DMS53 (cell line): ENCODE measurements at regions not wholly inside any gene's neighbourhood (a gene's known extent, or its start where the extent isn't known, plus 50 kb on each side); places are given as distances from the start of the nearest gene placed in this dataset.
"Not testable (repeated sequence)": the region's sequence is repeated elsewhere in the genome, so short reads cannot be mapped to it uniquely, and the experiment has no call there.

Experiments
- DNase-seq: peaks from one replicate; lab custom pipeline; 2025; lab: John Stamatoyannopoulos, UW

DNA sequence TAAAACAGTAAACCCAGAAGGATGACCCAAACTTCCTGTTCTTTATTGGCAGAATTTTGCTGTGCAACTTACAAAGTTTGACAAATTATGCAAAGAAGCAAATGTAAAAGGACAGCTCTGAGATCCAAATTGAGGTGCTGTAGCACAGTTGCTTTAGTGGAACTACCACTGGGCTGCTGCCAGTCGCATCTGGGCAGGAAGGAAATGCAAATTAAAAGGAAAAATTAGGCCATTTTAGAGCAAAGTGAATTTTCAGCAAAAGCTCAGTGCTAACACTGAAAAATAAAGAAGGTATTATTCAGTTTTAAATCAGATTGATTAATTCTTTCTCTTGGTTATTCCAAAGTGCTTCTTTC lies 104.5 kb downstream of the ZMAT3 start:
- DNase-seq, result no peak

DNA sequence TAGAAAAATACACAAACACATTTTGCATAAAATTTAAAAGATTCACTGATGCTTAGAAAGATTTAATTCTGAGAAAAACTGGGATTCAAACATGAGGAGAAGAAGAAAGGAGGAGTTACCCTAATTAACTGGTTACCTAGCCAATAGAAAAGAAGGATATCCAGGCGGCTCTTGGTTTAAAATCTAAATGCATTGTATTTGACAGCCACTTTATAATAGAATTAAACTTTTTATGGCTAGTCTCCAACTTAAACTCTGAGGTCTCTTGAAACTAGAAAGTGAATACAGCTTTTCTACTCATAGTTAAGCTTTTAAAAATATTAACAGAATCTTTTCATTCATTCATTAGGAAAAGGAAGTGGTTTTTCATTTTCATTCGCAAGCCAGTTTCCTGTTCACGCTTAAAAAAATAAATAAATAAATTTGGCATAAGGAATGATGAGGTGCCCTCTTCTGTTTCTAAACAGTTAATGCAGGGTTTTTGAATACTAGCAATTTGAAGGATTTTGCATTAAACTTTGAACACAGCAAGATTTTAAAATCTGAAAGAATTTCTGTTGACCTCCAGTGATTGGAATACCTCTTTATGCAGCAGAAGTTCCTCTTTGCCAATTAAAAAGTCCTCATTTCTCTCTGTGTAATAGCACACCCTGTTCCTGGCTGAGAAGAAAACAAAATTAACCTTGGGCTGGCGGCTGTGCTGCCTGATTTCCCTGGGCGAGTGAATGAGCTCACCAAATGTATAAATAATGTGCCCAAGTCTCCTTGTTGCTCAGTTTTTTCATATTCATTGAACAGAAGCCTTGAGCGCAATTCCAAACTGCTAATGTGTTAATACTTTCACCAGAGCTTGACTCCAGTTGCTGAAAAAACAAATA lies 105.1 kb downstream of the ZMAT3 start:
- DNase-seq, result peak; percentile 69

DNA sequence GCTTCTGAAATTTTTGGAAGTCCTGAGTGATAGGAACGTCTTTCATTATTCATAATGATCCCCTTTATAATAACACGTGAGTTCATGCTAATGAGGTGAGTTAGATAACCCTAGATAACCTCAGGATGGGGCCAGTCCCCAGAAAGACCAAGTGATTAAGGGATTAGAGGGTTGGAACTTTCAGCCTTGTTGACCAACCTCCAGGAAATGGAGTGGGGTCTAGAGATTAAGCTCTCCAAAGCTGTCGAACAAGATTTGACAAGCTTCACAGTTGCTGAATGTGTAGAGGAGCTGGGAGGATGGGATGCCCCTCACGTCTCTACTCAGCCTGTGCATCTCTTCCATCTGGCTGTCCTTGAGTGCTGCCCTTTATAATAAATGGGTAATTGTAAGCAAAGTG lies 107.1 kb downstream of the ZMAT3 start:
- DNase-seq, result no peak

DNA sequence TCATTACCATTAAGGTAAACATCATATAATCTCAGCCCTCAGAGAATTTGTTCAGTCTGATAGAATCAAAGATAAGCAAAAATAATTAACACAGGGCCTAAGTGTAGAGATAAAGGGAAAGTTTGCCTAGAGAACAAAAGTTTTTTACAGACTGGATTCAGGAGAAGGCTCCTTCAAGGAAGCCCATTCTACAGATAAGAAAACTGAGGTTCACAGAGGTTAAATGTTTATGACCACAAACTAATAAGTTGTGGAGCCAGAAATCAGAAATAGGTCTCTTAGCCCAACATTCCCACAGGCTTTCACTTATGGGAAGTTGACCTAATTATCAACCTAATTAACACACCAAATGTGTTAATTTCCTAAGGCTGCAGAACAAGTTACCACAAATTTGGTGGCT lies 110.7 kb downstream of the ZMAT3 start:
- DNase-seq, result no peak

DNA sequence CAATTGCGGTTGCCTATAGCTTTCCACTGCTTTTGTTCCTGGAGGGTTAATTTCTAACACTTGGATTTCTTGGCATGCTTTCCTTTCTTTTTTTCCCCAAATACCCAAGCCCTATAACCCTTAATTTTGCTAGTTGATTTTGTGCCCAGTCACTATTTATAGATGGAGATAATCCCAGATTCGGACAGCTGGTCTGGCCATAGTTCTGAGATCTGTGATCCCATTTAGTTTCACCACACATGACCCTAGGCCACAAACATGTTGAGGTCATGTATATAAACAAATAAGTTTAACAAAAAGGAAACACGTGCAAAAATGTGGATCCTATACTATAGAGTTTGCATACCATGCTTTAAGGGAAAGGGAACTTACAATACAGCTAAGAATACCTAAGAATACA lies 111.4 kb downstream of the ZMAT3 start:
- no peak for DNase-seq

DNA sequence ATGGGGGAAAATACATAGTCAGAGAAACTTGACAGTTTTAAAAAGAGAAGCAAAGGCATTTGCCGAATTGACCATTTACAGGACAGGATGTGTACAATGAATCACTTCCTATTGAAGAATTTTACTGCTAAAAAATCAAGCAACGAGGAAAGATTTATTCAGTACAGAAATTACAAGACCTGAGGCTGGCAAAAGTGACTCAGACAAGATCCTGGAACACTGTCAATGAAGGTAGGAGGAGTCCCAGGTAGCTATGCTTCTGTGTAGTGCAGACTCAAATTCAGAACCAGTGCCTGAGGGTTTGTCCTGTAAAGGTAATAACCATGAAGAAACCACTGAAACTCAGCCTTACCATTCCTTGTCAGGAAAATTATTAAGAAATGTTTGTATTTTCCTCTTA lies 120.9 kb downstream of the ZMAT3 start:
- no peak for DNase-seq

DNA sequence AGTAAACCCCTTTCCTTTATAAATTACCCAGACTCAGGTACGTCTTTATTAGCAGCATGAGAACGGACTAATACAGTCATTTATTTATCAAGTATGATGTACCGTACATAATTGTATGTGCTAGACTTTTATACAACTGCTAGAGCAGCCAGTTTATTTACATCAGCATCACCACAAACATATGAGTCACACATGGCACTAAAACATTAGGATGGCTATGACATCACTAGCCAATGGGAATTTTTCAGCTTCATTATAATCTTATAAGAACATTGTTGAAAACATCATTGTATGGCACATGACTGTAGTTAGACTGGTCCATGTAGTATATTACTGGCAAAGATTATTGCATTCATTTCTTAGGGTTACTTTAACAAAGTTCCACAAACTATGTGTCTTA lies 121.7 kb downstream of the ZMAT3 start:
- no peak for DNase-seq

DNA sequence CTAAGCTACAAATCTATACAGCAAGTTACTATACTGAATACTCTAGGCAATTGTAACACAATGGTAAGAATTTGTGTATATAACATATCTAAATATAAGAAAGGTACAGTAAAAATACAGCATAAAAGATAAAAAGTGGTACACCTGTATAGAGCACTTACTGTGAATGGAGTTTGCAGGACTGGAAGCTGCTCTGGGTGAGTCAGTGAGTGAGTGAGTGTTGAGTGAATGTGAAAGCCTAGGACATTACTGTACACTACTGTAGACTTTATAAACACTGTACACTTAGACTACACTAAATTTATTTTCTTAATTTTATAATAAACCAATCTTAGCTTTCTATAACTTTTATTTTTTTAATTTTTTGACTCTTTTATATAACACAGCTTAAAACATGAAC lies 123.1 kb downstream of the ZMAT3 start:
- DNase-seq, result no peak

DNA sequence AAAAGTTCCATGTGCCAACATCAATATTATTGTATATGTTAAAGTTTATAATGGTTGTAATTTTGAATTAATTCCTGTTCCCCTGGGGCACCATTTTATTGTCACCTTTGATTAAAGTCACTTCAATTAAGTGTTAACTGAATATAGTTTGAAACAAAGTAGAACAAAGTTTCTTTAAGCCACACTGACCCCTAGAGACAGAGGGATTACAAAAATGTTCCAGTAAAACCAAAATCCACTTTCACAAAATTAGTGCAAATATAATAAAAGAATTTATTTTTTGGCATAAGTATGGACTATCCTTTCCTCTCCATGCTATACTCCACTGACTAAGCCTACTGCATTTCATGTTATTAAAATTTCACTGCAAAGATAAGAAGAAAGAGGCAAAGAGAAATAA lies 123.9 kb downstream of the ZMAT3 start:
- DNase-seq, result peak; percentile 15

DNA sequence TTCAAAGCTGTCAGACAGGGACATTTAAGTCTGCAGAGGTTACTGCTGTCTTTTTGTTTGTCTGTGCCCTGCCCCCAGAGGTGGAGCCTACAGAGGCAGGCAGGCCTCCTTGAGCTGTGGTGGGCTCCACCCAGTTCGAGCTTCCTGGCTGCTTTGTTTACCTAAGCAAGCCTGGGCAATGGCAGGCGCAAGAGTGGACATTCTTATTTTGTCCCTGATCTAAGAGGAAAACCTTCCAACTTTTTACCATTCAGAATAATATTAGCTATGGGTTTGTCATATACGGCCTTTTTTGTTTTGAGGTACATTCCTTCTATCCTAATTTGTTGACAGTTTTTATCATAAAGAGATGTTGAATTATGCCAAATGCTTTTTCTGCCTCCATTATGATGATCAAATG lies 129.3 kb downstream of the ZMAT3 start:
- DNase-seq, result not testable (repeated sequence)

DNA sequence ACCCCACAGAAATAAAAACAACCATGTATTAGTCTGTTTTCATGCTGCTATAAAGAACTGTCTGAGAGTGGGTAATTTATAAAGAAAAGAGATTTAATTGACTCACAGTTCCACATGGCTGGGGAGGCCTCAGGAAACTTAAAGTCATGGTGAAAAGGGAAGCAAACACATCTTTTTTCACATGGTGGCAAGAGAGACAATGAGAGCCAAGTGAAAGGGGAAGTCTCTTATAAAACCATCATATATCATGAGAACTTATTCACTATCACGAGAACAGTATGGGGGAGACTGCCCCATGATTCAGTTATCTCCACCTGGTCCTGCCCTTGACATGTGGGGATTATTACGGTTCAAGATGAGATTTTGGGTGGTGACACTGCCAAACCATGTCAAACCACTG lies 141.5 kb downstream of the ZMAT3 start:
- DNase-seq, result no peak

DNA sequence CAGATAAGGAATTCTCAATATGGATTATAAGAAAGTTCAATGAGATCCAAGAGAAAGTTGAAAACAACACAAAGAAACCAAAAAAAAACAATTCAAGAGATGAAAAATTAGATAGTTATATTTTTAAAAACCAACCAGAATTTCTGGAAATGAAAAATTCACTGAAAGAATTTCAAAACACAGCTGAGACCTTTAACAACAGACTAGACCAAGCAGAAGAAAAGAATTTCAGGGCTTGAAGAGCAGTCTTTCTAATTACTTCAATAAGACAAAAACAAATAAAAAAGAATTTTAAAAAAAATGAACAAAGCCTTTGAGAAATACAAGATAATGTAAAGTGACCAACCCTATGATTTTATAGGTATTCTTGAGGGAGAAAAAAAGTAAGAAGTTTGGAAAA lies 155.4 kb downstream of the ZMAT3 start:
- DNase-seq, result no peak

DNA sequence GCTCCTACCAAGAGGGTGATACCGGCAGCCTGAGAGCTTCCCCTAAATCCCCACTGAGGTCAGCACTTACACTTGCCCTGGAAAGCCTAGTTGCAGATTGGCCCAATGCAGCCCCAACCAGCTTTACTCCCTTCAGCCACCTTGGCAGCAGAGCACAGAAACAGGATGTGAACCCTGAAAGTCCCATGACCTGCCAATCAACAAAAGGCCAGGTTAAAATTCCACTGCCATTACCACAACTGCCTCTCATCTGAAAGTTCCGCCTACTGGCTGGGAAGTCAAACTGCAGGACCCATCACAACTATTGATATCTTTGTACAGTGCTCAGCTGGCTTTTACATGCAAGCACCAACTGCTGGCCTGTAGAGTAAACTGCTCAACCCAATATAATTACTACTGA lies 156.2 kb downstream of the ZMAT3 start:
- no peak for DNase-seq

DNA sequence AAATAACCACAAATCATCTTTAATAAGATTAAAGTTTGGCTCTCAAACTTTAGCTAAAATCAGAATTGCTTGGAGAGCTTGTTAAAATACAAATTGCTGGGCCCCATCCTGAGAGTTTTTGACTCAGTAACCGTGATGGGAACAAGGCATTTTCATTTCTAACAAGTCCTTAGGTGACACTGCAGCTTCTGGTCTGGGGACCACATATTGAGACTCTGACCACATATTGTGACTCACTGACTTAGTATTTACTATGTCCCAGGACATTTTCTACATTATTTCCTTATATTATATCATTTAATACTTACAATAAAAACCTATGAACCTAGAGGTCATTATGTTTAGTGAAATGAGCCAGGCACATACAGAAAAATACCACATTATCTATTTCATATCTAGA lies 164.5 kb downstream of the ZMAT3 start:
- DNase-seq, result no peak

DNA sequence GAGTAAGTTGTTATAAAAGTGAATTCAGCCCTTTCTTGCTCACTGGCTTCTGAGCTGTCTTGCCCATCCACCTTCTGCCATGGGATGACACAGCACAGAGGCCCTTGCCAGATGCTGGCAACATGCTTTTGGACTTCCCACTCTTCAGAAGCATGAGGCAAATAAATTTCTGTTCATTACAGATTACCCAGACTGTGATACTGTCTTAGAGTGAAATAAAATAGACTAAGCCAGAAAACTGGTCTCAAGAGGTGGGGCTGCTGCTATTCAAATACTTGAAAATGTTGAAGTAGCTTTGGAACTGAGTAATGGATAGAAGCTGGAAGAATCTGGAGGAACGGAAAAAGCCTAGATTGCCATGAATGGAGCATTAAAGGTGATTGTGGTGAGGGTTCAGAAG lies 170.4 kb downstream of the ZMAT3 start:
- peak; percentile 40 for DNase-seq

DNA sequence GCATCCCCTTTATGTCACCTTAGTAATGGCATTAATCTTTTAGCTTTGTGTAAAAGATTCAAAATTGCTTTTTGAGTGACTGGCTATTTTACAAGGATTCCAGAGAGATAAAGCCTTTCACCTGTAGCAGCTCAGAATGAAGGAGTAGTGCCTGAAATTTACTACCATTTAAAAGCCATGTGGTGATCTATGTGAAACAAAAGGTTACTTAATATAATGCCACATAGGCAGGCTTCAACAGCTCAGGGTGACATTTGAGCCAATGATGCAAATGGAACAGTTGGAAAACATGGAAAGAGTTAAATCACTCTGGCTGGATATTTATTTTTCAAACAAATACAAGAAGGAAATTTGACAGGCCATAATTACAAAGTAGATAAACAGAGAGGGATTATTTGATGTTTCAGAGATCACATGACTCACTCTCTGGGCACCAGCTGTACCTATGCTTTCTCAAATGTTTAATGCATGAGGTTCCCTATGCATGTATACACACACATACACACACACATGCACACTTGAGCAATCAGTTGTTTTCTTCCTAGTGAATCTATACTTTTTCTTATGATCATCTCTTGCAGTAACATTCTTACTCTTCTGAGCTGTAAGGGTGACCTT lies 171.5 kb downstream of the ZMAT3 start:
- peak; percentile 67 for DNase-seq

DNA sequence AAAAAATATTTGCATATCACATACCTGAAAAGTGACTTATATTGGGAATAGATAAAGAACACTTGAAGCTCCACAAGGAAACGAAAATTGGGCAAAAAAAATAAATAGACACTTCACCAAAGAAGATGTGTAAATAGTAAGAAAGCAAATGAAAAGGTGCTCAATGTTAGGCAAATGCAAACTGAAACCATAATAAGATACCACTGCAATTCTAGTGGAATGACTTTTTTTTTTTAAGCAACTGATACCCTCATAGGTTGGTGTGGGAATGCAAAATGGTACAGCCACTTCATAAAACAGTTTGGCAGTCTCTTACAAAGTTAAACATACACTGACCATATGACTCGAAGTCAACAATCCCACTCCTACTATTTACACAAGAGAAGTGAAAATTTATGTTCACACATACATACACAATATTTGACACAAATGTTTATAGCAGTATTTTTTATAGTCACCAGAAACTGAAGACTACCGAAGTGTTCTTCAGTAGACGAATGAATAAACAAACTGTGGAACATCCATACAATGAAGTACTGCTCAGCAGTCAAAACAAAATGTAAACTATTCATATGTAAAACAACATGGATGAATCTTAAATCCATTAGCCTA lies 176.3 kb downstream of the ZMAT3 start:
- DNase-seq, result peak; percentile 65
